HT1080 (cell line): ENCODE measurements at regions not wholly inside any gene's neighbourhood (a gene's known extent, or its start where the extent isn't known, plus 50 kb on each side); places are given as distances from the start of the nearest gene placed in this dataset.

Experiments used
- DNase-seq: peaks from one replicate; pipeline ENCODE4 v3.0.0-alpha.2; 2015; ENCODE audit warnings: low read depth

GRCh38 chr5:144002876-144003275 lies 167.6 kb downstream of the YIPF5 start:
- no peak for DNase-seq

DNA sequence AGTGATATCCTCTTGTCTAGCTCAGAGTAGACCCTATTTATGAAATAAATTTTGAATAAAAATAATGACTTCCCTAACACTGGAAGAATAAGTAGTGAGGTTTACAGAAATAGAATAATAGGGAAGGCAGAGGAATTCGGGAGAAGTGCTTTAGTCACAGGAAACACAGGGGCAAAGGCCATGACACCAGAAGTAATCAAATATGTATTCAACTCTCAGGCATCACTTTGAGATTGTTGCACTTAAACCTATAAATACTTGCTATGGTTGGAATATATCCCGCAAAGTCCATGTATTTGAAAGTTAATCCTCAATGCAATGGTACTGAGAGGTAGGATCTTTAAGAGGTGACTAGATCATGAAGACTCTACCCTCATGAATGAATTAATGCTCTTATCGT lies 166.8 kb downstream of the YIPF5 start:
- DNase-seq, result no peak

GRCh38 chr5:144004146-144004545 lies 166.3 kb downstream of the YIPF5 start:
- DNase-seq, result peak; percentile 64

- no peak for DNase-seq
Measured at GRCh38 chr5:144004751-144005150, 165.7 kb downstream of the YIPF5 start.

DNA sequence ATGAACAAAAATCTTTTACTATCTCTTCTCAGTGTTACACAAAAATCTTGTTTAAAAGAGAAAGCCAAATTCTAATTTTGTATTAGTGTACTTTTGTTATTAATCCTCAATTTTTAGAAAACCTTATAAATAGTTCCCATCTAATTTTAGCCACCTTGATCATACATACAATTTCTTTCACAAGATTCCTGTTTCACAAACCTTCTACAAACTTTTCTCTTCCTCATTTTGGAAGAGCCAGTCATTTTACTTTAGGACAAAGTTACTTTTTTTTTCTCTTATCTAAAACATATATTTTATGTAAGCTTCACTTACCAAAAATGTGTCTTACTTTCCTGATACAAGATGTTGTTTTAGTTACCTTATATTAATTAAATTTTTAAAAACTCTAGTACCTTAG lies 161.3 kb downstream of the YIPF5 start:
- DNase-seq, result no peak

- no peak for DNase-seq
Measured at GRCh38 chr5:144011388-144011787, 159.1 kb downstream of the YIPF5 start.

DNA sequence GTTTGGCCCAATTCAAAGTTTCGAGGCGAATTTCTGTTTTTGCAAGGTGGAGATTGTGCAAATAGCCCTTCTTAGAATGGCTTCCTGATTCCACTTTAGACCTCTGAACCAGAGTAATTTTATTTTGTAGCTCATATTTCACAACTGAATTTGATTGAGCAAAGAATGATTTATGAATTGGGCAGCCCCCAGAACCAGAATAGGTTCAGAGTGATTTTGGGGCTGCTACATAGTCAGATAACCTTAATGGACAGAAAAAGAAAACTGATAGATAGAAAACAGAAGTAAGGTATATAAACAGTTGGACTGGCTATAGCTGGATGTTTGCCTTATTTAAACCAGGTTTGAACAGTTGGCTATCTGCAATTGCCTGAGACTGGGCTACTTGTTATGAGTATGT lies 156.6 kb downstream of the YIPF5 start:
- DNase-seq, result no peak

- DNase-seq, result no peak
Measured at GRCh38 chr5:144015961-144016360, 154.5 kb downstream of the YIPF5 start.

- DNase-seq, result no peak
Measured at GRCh38 chr5:144017119-144017518, 153.3 kb downstream of the YIPF5 start.

DNA sequence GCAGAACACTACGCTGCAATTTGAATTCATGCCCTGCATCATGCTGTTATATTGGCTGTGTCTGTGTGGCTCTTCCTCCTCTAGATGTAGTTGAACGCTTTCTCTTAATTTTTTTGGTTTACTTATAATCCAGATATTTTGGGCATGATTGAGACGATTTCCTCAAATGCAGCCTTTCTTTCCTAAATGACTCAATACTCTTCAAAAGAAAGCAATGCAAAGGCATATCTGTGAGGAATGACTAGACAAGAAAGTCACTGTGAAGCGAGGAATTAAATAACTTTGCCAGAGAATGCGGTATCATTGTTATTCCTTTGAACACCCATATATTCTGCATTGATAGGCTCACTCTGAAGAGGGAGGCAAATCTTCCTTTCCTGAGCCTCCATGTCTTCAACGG lies 152.8 kb downstream of the YIPF5 start:
- no peak for DNase-seq

GRCh38 chr5:144024090-144024489 lies 146.4 kb downstream of the YIPF5 start:
- DNase-seq, result no peak

DNA sequence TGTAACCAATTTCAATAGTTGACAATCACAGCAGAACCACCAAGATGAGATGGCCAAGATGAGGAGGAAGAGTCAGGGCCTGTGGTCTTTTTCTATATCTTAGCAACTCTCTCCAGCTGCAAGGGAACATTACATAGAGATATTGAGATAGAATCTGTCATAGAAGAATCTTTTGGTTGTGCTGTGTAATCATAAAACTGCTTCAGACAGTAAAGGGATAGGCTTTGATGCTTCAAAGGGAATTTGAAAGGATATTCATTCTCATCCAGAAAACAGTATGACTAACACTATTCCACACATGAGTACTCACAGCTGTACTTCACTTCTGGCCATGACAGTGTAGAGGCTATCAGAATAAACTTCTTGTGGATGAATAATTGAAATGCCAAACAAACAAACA lies 145.9 kb downstream of the YIPF5 start:
- DNase-seq, result no peak

DNA sequence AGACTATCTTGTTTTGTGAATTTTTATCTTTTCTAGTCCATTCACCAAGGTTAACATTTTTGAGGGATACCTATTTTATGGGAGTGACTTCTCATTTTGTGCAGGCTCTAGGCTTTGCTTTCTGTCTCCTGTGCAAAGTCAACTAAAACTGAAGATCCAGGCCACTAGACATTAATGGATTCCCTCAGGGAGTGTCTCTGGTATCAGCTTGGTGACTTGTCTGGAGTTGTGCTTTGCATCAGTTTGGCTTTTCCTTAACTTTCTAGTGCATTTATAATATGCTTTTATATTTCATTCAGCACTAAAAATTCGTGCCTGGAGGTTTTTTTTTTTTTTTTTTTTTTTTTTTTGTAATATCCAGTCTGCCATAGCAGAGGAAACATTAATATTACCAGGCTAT lies 144.2 kb downstream of the YIPF5 start:
- DNase-seq, result no peak

GRCh38 chr5:144028058-144028457 lies 142.4 kb downstream of the YIPF5 start:
- DNase-seq, result no peak

DNA sequence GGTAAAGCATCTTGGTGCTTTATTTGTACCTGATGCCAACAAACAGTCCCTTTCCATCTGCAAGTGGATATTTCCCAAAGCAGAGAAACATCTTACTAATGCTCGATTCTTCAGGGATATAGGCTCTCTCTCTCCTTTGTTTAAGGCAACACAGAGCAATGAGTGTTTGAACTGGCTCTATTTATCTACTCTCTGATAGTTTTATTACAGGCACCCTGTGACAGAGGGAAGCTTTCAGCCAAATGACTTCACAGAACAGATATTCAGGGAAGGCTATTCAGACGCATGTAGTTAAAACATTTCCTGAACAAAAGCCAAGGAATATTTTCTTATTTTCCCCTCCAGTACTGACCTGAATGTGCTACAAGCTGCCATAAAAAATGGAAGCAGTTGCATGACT lies 141.8 kb downstream of the YIPF5 start:
- DNase-seq, result no peak

DNA sequence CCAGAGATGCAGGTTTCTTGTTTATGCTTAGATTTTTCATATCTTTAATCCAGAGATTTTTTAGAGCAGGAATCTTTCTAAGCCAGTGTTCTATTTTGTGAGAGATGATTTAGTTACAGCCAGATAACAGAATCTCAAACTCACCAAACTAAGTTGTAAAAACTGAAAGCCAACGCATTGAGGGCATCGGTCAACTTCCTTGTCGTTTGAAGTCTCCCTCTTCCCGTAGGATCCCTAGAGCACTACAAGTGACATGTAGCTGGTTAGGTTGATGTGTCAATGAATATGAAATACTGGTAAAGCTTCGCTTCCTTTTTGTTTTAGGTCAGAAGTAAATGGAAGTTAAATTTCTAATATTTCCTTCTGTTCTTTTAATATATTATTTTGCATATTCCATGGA lies 139.6 kb downstream of the YIPF5 start:
- no peak for DNase-seq

DNA sequence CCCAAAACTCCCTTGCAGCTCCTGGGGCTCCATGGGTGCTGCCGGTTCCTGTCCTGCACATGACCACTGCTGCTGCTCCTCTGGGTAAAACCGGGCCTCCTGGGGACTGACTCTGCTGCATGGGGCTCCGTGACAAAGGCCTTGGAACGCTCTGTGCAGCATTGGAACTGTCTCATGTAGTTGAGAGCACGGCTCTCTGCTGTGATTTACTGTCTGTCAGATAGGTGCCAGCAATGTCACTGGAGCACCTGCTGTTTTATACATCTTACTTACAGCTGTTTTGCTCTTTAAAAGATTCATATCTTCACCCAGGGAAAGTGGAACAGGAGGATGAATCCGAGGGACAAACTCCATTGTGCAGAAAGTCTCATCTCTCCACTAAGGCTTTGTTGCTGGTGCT lies 138.1 kb downstream of the YIPF5 start:
- no peak for DNase-seq

DNA sequence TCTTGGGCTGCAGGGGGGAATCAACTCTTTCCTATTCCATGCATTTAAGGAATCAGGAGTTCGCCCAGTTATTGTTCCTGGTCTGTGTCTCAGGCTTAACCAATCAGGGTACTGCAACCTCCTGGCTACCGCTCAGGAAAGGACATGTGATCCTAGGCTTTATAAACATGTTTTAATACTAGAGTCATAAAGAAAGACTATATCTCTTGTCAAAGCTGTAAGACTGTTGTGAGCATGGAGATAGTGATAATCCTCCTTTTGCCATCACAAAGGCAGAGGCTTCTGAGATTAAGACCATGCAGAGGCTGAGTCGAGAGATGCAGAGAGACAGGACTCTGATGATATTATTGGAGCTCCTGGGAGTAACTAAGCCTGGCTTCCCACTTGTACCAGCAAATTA lies 137.0 kb downstream of the YIPF5 start:
- DNase-seq, result no peak

DNA sequence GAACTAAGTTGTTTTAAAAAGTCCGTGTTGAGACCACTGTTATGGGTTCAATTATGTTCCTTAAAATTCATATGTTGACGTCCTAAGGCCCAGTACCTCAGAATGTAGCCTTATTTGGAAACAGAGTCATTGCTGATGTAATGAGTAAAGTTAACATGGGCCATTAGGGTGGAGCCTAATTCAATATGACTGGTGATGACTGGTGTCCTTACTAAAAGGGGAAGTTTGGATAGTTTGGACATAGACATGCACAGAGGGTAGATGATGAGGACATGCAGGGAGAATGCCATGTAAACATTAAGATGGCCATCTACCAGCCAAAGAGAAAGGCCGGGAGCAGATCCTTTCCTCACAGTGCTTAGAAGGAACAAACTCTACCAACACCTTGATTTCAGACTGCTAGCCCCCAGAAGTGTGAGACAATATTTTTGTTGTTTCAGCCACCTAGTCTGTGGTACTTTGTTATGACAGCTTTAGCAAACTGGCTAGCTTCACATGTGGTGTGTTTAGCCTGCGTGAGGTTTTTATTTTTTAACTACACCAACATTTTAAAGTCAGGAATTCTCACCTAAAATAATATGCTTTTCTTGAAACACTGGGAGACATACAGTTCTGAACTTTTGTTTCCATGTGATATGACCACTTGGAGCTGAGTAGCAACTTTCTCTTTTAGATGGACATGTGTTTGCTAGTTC lies 135.3 kb downstream of the YIPF5 start:
- DNase-seq, result peak; percentile 9

- no peak for DNase-seq
Measured at GRCh38 chr5:144036476-144036875, 134.0 kb downstream of the YIPF5 start.

DNA sequence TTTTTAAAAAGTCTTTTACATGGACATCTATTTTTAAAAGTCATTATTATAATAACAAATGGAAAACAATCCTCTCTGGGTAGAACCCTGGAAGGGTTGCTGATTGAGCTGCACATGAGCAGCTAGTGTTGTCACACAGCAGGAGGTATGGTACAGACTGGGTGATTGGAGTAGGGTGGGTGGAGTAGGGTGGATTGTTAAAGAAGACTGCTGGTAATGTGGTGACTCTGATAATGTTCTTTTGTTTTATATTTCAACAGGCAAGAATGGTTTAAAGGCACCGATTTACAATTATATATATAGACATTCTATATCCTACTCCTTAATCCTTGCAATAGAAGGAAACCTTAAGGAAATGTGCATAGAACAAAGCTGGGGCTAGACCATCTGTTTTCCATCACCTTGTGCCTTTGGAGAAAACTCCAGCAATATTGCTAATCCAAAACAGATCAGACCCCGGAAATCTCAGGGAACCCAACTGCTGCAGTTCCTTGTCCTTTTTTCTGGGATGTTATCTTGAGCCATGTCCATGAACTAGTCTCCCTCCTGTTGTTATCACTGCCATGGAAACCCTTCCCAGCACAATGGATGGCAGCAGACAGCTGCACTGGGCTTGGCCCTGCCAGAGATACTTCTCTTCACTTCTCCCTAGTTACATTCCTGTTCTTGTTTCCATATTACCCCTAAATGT lies 129.7 kb downstream of the YIPF5 start:
- no peak for DNase-seq

DNA sequence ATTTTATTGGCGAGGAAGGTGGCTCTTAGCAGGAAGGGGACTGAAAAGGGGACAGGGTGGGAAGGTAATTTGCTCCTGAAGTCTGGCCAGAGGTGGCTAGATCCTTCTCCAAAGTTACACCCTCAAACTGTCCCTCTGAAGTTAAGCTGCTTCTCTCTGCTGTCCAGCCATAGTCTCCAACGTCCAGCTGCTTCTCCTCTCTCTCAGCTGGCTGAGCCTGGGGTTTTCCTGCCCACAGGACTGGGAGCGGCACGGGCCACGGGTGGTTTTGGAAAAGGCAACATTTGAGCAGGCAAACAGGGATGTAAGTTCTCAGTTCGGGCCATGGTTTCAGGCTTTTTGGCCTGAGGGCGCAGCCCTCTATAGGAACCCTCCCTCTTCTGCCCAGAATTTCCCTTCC lies 128.3 kb downstream of the YIPF5 start:
- no peak for DNase-seq

DNA sequence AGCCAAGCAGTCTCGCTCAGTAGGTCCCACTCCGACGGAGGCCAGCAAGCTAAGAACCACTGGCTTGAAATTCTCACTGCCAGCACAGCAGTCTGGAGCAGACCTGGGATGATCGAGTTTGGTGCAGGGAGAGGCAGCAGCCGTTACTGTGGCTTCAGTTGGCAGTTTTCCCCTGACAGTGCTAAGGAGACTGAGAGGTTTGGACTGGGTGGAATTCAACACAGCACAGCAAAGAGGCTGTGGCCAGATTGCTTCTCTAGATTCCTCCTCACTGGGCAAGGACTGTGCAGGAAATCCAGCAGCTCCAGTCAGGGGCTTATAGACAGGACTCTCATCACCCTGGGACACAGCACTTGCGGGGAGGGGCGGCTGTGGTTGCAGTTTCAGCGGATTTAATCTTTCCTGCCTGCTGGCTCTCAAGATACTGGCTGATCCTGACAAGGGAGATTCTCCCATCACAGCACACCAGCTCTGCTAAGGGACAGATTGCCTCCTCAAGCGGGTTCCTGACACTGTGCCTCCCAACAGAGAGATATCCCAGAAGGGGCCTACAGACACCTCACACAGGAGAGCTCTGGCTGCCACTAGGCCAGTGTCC lies 122.1 kb downstream of the YIPF5 start:
- DNase-seq, result no peak
